ENCODE measurements at regions not wholly inside any gene's neighbourhood (a gene's known extent, or its start where the extent isn't known, plus 50 kb on each side); places are given as distances from the start of the nearest gene placed in this dataset.
"Not testable (repeated sequence)": the region's sequence is repeated elsewhere in the genome, so short reads cannot be mapped to it uniquely, and the experiment has no call there.

- Histone ChIP-seq H3K4me2 (ENCODE audit: low read depth, low read length) (no peak overlapping the region), H3K9ac (ENCODE audit: low read length) (no peak overlapping the region), H3K4me1 (ENCODE audit: low read length) (no peaks in the 10 kb centered on the region), H4K20me1 (ENCODE audit: insufficient read depth, low read length) (no peaks in the 10 kb centered on the region), H3K9me2 (replicated peaks; ENCODE audit: insufficient read depth, low read length) (no peaks in the 10 kb centered on the region), H3K4me3 (ENCODE audit: low read length) (no peak overlapping the region), H3F3A (ENCODE audit: insufficient read depth, low read length) (no peaks in the 10 kb centered on the region), H3K36me3 (replicated peaks; ENCODE audit: insufficient read depth, low read length) (no peaks in the 10 kb centered on the region), H3K27ac (ENCODE audit: low read length) (no peak overlapping the region), H3K27me3 (replicated peaks; ENCODE audit: insufficient read depth, low read length) (no peaks in the 10 kb centered on the region), H2AFZ (ENCODE audit: low read length) (no peak overlapping the region), H3K79me2 (ENCODE audit: low read length) (no peaks in the 10 kb centered on the region), H3K9me3 (replicated peaks; ENCODE audit: insufficient read depth, low read length) (no peaks in the 10 kb centered on the region)
- no peak for DNase-seq
- TF ChIP-seq EZH2 (optimal IDR thresholded peaks at IDR 0.05; ENCODE audit: low read depth, low read length) = no peak
- no peak for TF ChIP-seq EZH2phosphoT487 (IDR thresholded peaks at IDR 0.05; ENCODE audit: low read length)
- TF ChIP-seq CTCF (IDR thresholded peaks at IDR 0.05; ENCODE audit: low read length) = no peak
Observed at GRCh38 chr4:151489462-151490203, 80.7 kb downstream of the FHIP1A start.

- not testable (repeated sequence) for H3K4me1 ChIP-seq (ENCODE audit: low read length); H2AFZ ChIP-seq (ENCODE audit: low read length); H3K9me3 ChIP-seq (replicated peaks; ENCODE audit: insufficient read depth, low read length); H3K9ac ChIP-seq (ENCODE audit: low read length); H4K20me1 ChIP-seq (ENCODE audit: insufficient read depth, low read length); H3K27me3 ChIP-seq (replicated peaks; ENCODE audit: insufficient read depth, low read length); H3K9me2 ChIP-seq (replicated peaks; ENCODE audit: insufficient read depth, low read length); H3F3A ChIP-seq (ENCODE audit: insufficient read depth, low read length); H3K4me3 ChIP-seq (ENCODE audit: low read length); H3K4me2 ChIP-seq (ENCODE audit: low read depth, low read length); H3K79me2 ChIP-seq (ENCODE audit: low read length); H3K27ac ChIP-seq (ENCODE audit: low read length); DNase-seq; H3K36me3 ChIP-seq (replicated peaks; ENCODE audit: insufficient read depth, low read length)
Observed at GRCh38 chr4:151495612-151496011, 86.6 kb downstream of the FHIP1A start.

GRCh38 chr4:151511548-151511947, 102.6 kb downstream of the FHIP1A start:
- H2AFZ ChIP-seq (ENCODE audit: low read length); H3K9ac ChIP-seq (ENCODE audit: low read length); H3K79me2 ChIP-seq (ENCODE audit: low read length); H3F3A ChIP-seq (ENCODE audit: insufficient read depth, low read length); H3K9me3 ChIP-seq (replicated peaks; ENCODE audit: insufficient read depth, low read length); H3K4me1 ChIP-seq (ENCODE audit: low read length); H3K4me3 ChIP-seq (ENCODE audit: low read length); H3K27me3 ChIP-seq (replicated peaks; ENCODE audit: insufficient read depth, low read length); H3K4me2 ChIP-seq (ENCODE audit: low read depth, low read length); H4K20me1 ChIP-seq (ENCODE audit: insufficient read depth, low read length); H3K36me3 ChIP-seq (replicated peaks; ENCODE audit: insufficient read depth, low read length); H3K27ac ChIP-seq (ENCODE audit: low read length); DNase-seq; H3K9me2 ChIP-seq (replicated peaks; ENCODE audit: insufficient read depth, low read length): not testable (repeated sequence)

GRCh38 chr4:151517896-151518295, 108.9 kb downstream of the FHIP1A start:
- no peak overlapping the region for H3K9ac ChIP-seq (ENCODE audit: low read length)
- no peaks in the 10 kb centered on the region for H3K9me2 ChIP-seq (replicated peaks; ENCODE audit: insufficient read depth, low read length)
- H3K4me2 ChIP-seq (ENCODE audit: low read depth, low read length) = no peak overlapping the region
- H3K79me2 ChIP-seq (ENCODE audit: low read length) = no peaks in the 10 kb centered on the region
- H4K20me1 ChIP-seq (ENCODE audit: insufficient read depth, low read length) = no peaks in the 10 kb centered on the region
- H3K4me1 ChIP-seq (ENCODE audit: low read length) = no peaks in the 10 kb centered on the region
- H3K36me3 ChIP-seq (replicated peaks; ENCODE audit: insufficient read depth, low read length) = no peaks in the 10 kb centered on the region
- H3F3A ChIP-seq (ENCODE audit: insufficient read depth, low read length) = no peaks in the 10 kb centered on the region
- H3K27ac ChIP-seq (ENCODE audit: low read length) = no peak overlapping the region
- no peak overlapping the region for H3K4me3 ChIP-seq (ENCODE audit: low read length)
- H3K9me3 ChIP-seq (replicated peaks; ENCODE audit: insufficient read depth, low read length) = no peaks in the 10 kb centered on the region
- no peaks in the 10 kb centered on the region for H3K27me3 ChIP-seq (replicated peaks; ENCODE audit: insufficient read depth, low read length)
- DNase-seq = no peak
- no peak overlapping the region for H2AFZ ChIP-seq (ENCODE audit: low read length)
- TF ChIP-seq EZH2 (optimal IDR thresholded peaks at IDR 0.05; ENCODE audit: low read depth, low read length) = no peak
- TF ChIP-seq EZH2phosphoT487 (IDR thresholded peaks at IDR 0.05; ENCODE audit: low read length) = no peak
- no peak for TF ChIP-seq CTCF (IDR thresholded peaks at IDR 0.05; ENCODE audit: low read length)

All from MM.1S (cell line).